ENCODE measurements at regions not wholly inside any gene's neighbourhood (a gene's known extent, or its start where the extent isn't known, plus 50 kb on each side); places are given as distances from the start of the nearest gene placed in this dataset.

GRCh38 chr17:70813355-70813930 is 644.1 kb downstream of the KCNJ2 start:
- no peak for TF ChIP-seq POLR2A (IDR thresholded peaks at IDR 0.05)
- no peak for TF ChIP-seq POLR2AphosphoS5 (IDR thresholded peaks at IDR 0.05)
